ENCODE measurements at regions not wholly inside any gene's neighbourhood (a gene's known extent, or its start where the extent isn't known, plus 50 kb on each side); places are given as distances from the start of the nearest gene placed in this dataset.
"Not testable (repeated sequence)": the region's sequence is repeated elsewhere in the genome, so short reads cannot be mapped to it uniquely, and the experiment has no call there.

GRCh38 chr3:139116631-139117030 is 71.9 kb upstream of the PRR23C start:
- DNase-seq: not testable (repeated sequence)

GRCh38 chr3:139117136-139117675 is 72.5 kb upstream of the PRR23C start:
- no peak for DNase-seq

- DNase-seq: no peak
Measured at GRCh38 chr3:139117883-139118760, 73.4 kb upstream of the PRR23C start.

GRCh38 chr3:139118835-139119234 is 74.1 kb upstream of the PRR23C start:
- DNase-seq: no peak

GRCh38 chr3:139119331-139120025 is 74.8 kb upstream of the PRR23C start:
- DNase-seq: no peak

GRCh38 chr3:139120086-139121056 is 75.7 kb upstream of the PRR23C start:
- no peak for DNase-seq

GRCh38 chr3:139121513-139122220 is 77.0 kb upstream of the PRR23C start:
- no peak for DNase-seq

- no peak for DNase-seq
Measured at GRCh38 chr3:139122221-139122581, 77.5 kb upstream of the PRR23C start.

GRCh38 chr3:139122612-139123011 is 77.9 kb upstream of the PRR23C start:
- no peak for DNase-seq

- no peak for DNase-seq
Measured at GRCh38 chr3:139123377-139124095, 78.8 kb upstream of the PRR23C start.

- DNase-seq: no peak
Measured at GRCh38 chr3:139124197-139124596, 79.5 kb upstream of the PRR23C start.

- no peak for DNase-seq
Measured at GRCh38 chr3:139127101-139127500, 82.4 kb upstream of the PRR23C start.

- not testable (repeated sequence) for DNase-seq
Measured at GRCh38 chr3:139127629-139128028, 82.9 kb upstream of the PRR23C start.

GRCh38 chr3:139128803-139129202 is 84.1 kb upstream of the PRR23C start:
- DNase-seq: no peak

GRCh38 chr3:139129892-139130291 is 85.2 kb upstream of the PRR23C start:
- no peak for DNase-seq

GRCh38 chr3:139130390-139131140 is 85.9 kb upstream of the PRR23C start:
- no peak for DNase-seq

- no peak for DNase-seq
Measured at GRCh38 chr3:139131951-139132350, 87.3 kb upstream of the PRR23C start.

- no peak for DNase-seq
Measured at GRCh38 chr3:139132976-139133375, 88.3 kb upstream of the PRR23C start.

- no peak for DNase-seq
Measured at GRCh38 chr3:139134678-139135372, 90.1 kb upstream of the PRR23C start.

GRCh38 chr3:139135657-139136056 is 91.0 kb upstream of the PRR23C start:
- no peak for DNase-seq
